RWPE2 (cell line): ENCODE measurements at regions not wholly inside any gene's neighbourhood (a gene's known extent, or its start where the extent isn't known, plus 50 kb on each side); places are given as distances from the start of the nearest gene placed in this dataset.
A peak's percentile ranks its signal among the peaks of the same experiment; 100 is the strongest.

Experiments used
- ATAC-seq: fragments of 200-7000 bp; cut with Tn5 transposase; 3 replicates; pipeline ENCODE4 v1.9.1; 2021; ENCODE audit warnings: low read depth
- DNase-seq: peaks from one replicate; pipeline ENCODE4 v3.0.0-alpha.2; 2020; ENCODE audit warnings: low spot score
- H3K27ac ChIP-seq: fragments of 450-650 bp; 2 replicates; pipeline ENCODE4 v1.5.1; 2017; ENCODE audit warnings: mild to moderate bottlenecking; ENCODE audit not compliant: poor library complexity, severe bottlenecking
- H3K27me3 ChIP-seq: fragments of 250-450 bp; sonication (Bioruptor Pico); 2 replicates; pipeline ENCODE4 v1.5.1; 2021; ENCODE audit warnings: mild to moderate bottlenecking, moderate library complexity; ENCODE audit not compliant: insufficient read depth, poor library complexity, severe bottlenecking
- H3K36me3 ChIP-seq: fragments of 250-450 bp; sonication (Bioruptor Pico); 2 replicates; pipeline ENCODE4 v1.5.1; 2020; ENCODE audit warnings: low read depth, mild to moderate bottlenecking, moderate library complexity
- H3K4me1 ChIP-seq: fragments of 250-450 bp; sonication (Bioruptor Pico); 2 replicates; pipeline ENCODE4 v1.5.1; 2021; ENCODE audit warnings: mild to moderate bottlenecking, moderate library complexity; ENCODE audit not compliant: insufficient read depth, poor library complexity, severe bottlenecking
- H3K4me3 ChIP-seq: fragments of 250-450 bp; sonication (Bioruptor Pico); 2 replicates; pipeline ENCODE4 v1.5.1; 2021; ENCODE audit warnings: mild to moderate bottlenecking, moderate library complexity; ENCODE audit not compliant: severe bottlenecking
- H3K9me3 ChIP-seq: fragments of 250-450 bp; sonication (Bioruptor Pico); 2 replicates; pipeline ENCODE4 v1.5.1; 2021; ENCODE audit warnings: mild to moderate bottlenecking, moderate library complexity; ENCODE audit not compliant: severe bottlenecking
- TF ChIP-seq, protein P1 (sequence below): fragments of 450-650 bp; IDR thresholded peaks from one replicate; pipeline ENCODE4 v1.5.1; 2017; ENCODE audit warnings: mild to moderate bottlenecking, moderate library complexity; ENCODE audit not compliant: poor library complexity, severe bottlenecking

GRCh38 chr16:35744084-35744483 lies 2284.7 kb downstream of the TP53TG3F start:
- H3K4me3 ChIP-seq, result no peak overlapping the region
- no peak for ATAC-seq
- no peaks in the 10 kb centered on the region for H3K36me3 ChIP-seq
- peaks cover 4% of the 10 kb centered on the region for H3K9me3 ChIP-seq
- peaks cover 3% of the 10 kb centered on the region for H3K4me1 ChIP-seq
- H3K27me3 ChIP-seq, result no peaks in the 10 kb centered on the region
- H3K27ac ChIP-seq, result peak overlapping the region; percentile 93
- DNase-seq, result no peak
- TF ChIP-seq, protein P1, sequence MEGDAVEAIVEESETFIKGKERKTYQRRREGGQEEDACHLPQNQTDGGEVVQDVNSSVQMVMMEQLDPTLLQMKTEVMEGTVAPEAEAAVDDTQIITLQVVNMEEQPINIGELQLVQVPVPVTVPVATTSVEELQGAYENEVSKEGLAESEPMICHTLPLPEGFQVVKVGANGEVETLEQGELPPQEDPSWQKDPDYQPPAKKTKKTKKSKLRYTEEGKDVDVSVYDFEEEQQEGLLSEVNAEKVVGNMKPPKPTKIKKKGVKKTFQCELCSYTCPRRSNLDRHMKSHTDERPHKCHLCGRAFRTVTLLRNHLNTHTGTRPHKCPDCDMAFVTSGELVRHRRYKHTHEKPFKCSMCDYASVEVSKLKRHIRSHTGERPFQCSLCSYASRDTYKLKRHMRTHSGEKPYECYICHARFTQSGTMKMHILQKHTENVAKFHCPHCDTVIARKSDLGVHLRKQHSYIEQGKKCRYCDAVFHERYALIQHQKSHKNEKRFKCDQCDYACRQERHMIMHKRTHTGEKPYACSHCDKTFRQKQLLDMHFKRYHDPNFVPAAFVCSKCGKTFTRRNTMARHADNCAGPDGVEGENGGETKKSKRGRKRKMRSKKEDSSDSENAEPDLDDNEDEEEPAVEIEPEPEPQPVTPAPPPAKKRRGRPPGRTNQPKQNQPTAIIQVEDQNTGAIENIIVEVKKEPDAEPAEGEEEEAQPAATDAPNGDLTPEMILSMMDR, result no peak

GRCh38 chr16:35744726-35745125 lies 2285.3 kb downstream of the TP53TG3F start:
- DNase-seq (no peak), ATAC-seq (peak; percentile 89)
- TF ChIP-seq, protein P1, result no peak
- Histone ChIP-seq H3K27me3 (no peaks in the 10 kb centered on the region), H3K4me3 (no peak overlapping the region), H3K27ac (peak overlapping the region; percentile 93), H3K9me3 (peaks cover 7% of the 10 kb centered on the region), H3K4me1 (peaks cover 3% of the 10 kb centered on the region), H3K36me3 (no peaks in the 10 kb centered on the region)

GRCh38 chr16:35745191-35745590 lies 2285.8 kb downstream of the TP53TG3F start:
- no peak for DNase-seq
- Histone ChIP-seq H3K27ac (peak overlapping the region; percentile 93), H3K9me3 (peaks cover 8% of the 10 kb centered on the region), H3K36me3 (no peaks in the 10 kb centered on the region), H3K27me3 (no peaks in the 10 kb centered on the region), H3K4me1 (peaks cover 3% of the 10 kb centered on the region), H3K4me3 (no peak overlapping the region)
- TF ChIP-seq, protein P1, result no peak
- ATAC-seq, result peak; percentile 13; the same call in 1 of the 3 replicates

DNA sequence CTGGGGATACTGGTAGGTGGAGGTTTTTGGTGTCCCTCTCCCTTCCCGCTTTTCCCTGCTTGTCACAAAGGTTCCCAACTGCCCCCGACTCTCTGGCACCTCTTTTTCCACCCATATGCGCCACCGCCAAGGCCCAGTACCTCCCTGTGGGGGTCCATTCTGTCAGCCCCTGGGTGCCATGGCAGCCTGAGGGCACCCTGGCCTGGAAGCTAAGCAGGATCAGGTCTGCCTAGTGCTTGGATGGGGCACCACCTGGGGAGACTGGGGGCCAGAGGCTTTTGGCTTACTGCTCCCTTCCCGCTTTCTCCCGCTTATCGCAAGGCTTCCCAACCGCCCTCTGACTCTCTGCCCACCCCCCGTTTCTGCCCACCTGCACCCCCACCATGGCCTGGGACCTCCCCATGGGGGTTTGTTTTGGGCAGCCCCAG lies 2286.4 kb downstream of the TP53TG3F start:
- H3K27me3 ChIP-seq, result no peaks in the 10 kb centered on the region
- TF ChIP-seq, protein P1, result no peak
- no peak overlapping the region for H3K4me3 ChIP-seq
- H3K9me3 ChIP-seq, result peaks cover 8% of the 10 kb centered on the region
- peak overlapping the region; percentile 93 for H3K27ac ChIP-seq
- ATAC-seq (no peak), DNase-seq (no peak)
- H3K36me3 ChIP-seq, result no peaks in the 10 kb centered on the region
- H3K4me1 ChIP-seq, result peaks cover 3% of the 10 kb centered on the region

- Histone ChIP-seq H3K4me1 (peaks cover 3% of the 10 kb centered on the region), H3K27ac (peak overlapping the region; percentile 93), H3K27me3 (no peaks in the 10 kb centered on the region), H3K36me3 (no peaks in the 10 kb centered on the region), H3K4me3 (no peak overlapping the region), H3K9me3 (peaks cover 8% of the 10 kb centered on the region)
- ATAC-seq (no peak), DNase-seq (no peak)
- TF ChIP-seq, protein P1, result no peak
Measured at GRCh38 chr16:35746281-35746962, 2287.0 kb downstream of the TP53TG3F start.
